KG1 (cell line): ENCODE measurements at regions not wholly inside any gene's neighbourhood (a gene's known extent, or its start where the extent isn't known, plus 50 kb on each side); places are given as distances from the start of the nearest gene placed in this dataset.
"Not testable (repeated sequence)": the region's sequence is repeated elsewhere in the genome, so short reads cannot be mapped to it uniquely, and the experiment has no call there.

ENCODE experiments used
- DNase-seq: peaks from one replicate; lab custom pipeline; 2025; lab: John Stamatoyannopoulos, UW

DNA sequence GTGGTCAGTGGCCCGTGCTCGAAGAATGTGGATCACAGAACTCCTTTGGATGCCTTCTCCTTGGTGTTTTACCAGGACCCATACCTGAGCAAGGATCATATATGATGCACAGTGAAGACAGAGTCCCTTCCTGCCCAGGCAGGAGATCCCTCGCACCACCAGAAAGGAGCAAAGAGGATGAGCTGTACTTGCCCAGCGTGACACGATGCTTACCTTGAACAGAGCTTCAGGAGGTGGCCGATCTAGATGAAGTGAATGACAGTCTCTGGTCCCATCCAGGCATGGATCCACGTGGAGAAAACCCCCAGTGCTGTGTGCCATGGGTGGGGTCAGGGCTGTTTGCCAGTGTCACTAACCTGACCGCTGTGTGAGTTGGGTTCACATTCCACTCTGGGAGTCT lies 455.4 kb downstream of the GADD45G start:
- DNase-seq: no peak

DNA sequence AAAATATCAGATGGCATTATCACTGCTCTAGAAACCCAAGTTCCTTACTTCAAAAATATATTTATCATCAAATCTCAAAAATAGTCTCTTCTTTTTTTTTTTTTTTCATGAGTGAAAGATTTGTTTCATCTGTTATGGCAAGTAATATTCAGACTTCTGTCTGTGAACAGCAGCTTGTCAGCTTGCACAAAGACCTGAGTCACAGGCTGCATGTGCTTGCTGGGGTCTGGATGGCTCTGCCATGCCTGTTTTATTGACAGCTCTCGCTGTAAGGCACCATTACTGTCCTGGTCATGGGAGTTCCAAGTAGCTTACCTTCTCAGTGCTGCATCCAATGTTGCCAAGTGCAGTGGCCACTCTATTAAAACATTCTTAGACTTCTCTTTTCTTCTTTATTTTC lies 456.4 kb downstream of the GADD45G start:
- DNase-seq: no peak

DNA sequence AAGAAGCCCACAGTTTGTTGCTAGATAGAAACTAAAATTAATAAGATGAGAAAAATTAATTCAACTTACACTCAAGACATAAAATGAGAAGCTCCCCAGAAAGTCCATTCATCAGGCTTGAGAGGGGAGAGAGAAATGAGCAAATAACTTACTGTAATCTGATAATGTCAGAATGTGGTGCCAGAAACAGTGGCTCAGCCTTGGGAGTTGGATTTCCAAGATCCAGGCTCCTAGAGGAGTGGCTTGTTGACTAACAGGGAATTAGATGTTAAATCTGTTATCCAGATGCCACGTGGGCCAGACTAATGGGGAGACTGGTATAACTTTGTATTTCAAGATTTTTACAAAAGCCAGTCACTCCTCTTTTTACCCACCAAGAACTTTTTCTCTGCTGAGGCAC lies 458.2 kb downstream of the GADD45G start:
- no peak for DNase-seq

DNA sequence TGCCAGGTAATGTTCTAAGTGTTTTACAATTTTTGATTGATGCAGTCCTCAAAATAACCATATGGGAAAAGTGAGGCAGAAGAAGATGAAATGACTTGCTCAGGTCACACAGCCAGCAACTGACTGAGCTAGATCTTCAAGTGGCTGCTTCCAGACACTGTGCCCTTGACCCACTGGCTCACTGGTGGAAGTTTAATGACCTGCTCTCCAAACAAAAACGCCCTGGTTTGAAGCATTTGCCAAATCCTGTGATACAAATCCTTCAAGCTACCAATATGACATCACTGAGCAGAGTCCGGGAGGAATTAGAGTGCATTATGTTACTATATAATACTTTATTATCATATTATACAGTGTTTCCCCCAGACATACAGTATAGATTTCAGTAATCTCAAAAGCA lies 459.4 kb downstream of the GADD45G start:
- DNase-seq: no peak

DNA sequence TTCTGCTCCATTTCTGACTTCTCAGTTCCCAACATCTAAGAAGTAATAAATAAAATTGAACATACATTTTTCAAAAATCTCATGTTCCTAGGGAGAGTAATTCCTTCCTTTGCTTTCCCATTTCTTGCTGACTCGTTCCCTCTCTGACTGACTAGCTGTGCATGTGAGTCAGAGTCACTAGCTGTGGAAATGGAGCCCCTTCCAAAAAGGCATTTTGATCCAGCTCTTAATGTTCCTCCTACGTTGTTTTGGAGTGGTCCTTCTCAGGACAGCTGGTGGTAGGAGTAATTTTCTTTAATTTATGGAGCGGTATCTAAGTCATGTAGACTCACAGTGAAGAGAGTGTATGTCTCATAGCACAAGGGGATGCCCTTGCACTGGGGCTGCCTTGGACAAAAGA lies 460.2 kb downstream of the GADD45G start:
- DNase-seq: no peak

DNA sequence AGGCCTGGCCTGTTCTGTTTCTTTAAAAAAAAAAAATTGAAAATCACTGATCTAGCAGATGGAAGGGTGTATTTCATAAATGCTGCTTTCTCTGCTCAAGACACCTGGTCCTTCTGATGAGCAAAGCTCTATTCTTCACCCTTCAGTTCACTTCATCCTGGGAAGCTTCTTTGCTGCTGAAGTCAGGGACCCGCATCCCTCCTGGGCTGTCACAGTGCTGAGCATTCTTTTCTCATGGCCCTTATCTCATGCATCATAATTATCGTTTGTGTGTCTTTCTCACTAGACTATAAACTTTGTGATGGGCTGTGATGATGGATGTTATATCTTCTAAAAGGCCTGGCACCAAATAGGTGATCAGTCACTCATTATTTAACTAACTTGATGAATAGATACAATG lies 461.0 kb downstream of the GADD45G start:
- DNase-seq: no peak

DNA sequence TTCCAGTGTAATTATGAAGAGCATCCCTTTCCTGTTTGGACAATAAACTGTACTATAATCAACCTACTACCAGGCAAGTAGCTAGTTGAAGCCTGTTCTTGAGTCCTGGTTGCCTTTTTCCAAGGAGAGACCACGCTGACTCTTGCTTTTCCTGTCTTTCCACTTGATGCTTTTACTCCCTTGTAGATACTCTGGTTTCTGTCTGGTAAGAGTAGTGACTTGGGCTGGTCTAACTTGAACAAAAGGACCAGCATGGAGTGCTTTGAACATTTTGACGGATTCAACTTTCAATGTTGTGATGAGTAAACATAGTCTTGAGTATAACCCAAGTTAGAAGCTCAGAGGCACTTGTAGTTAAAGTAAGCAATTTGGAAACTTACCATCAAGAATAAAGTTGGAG lies 464.3 kb downstream of the GADD45G start:
- DNase-seq: no peak

DNA sequence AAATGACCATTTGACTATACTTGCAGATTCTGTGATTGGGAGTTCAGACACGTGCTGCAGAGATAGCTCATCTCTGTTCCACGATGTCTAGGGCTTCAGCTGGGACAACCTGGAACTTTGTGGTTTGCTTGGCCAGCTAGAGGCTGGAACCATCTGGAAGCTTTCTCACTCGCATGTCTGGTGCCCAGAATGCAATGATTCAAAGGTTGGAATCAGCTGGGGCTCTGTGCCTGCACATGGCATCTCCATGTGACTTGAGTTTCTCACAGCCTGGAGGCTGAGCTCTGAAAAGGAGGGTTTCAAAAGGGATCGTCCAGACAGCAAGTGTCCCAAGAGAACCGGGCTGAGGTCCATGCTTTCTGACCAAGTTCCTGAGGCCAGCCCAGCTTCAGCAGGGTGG lies 465.2 kb downstream of the GADD45G start:
- no peak for DNase-seq

DNA sequence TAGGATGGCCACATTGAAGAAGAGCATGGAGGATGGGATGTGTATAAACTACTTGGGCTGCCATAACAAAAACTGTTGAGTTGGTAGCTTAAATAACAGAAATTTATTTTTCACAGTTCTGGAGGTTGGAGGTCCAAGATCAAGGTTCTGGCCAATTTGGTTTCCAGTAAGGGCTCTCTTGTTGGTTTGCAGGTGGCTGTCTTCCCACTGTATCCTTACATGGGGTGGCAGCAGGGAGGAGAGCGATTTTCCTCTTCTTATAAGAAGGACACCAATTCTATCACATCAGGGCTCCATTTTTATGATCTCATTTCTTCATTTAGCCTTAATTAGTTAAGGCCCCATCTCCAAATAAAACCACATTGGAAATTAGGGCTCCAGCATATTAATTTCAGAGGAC lies 465.7 kb downstream of the GADD45G start:
- no peak for DNase-seq

DNA sequence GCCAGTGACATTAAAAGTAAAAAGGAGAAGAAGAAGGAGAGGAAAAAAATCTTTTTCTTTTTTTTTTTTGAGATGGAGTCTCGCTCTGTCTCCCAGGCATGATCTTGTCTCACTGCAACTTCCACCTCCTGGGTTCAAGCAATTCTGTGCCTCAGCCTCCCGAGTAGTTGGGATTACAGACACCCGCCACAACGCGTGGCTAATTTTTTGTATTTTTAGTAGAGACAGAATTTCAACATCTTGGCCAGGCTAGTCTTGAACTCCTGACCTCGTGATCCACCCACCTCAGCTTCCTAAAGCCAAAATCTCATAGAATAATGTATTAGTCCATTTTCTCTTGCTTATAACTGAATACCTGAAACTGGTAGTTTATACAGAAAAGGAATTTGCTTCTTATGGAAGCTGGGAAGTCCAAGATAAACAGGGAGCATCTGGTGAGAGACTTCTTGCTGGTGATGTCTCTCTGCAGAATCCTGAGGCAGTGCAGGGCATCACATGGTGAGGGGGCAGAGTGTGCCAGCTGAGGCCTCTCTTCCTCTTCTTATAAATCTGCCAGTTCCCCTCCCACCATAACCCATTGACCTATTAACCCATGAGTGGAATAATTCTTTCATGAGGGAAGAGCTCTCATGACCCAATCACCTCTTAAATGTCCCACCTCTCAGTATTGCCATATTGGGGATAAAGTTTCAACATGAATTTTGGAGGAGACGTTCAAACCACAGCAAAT lies 466.3 kb downstream of the GADD45G start:
- DNase-seq: no peak

DNA sequence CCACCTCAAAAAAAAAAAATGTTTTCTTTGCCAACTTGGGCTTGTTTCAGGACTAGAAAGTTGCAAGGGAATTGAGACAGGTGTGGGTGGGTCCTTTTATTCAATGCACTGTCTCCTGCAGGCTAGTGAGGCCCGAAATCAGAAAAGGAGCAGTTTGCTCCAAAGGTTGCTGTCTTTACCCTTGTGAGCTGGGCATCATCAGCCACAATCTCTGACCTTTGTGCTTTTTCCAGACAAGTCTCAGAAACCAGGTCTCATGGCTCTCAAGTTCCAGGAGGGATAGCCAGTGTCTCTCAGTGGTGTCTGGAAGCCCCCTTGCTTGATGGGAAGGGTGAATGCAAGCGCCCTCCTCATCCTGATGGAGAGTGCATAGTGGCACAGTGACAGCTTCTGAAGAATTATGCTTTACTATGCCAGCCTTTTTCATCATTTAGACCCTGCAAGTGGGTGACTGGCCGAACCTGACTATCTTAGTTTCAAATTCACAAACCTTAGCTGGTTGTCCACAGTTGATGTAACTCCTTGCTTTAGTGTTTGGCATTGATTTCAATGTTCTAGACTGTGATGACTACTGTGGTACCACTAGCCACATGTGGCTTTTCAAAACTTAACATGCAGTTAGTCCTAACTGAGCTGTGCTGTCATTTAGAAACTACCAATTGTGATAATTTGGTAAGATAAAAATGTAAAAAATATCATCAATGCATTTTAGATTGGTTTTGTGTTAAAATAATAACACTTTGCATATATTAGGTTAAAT lies 468.6 kb downstream of the GADD45G start:
- DNase-seq: no peak

DNA sequence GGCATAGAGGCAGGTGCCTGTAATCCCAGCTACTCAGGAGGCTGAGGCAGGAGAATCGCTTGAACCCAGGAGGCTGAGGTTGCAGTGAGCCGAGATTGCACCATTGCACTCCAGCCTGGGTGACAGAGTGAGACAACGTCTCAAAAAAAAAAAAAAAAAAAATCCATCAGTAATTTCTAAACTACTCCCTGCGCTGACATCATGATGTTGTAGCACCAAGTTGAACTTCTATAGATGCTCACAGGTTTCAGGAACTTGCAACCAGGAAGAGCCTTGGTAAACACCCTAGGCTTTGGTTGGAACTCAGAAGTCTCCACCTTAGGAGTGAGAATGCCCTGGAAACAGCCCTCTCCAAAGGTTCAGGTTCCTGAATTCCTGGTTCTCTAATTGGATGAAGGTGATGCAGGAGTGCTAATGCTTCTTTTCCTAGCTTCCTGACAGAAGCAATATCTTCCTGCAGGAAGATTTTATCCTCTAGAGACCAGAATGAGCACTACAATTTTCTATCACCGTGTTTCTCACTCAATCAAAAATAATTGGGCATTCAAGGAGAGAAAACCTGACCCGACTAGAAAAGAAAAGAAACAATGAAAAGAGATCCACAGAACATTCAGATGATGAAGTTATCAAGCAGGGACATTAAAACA lies 469.6 kb downstream of the GADD45G start:
- no peak for DNase-seq

DNA sequence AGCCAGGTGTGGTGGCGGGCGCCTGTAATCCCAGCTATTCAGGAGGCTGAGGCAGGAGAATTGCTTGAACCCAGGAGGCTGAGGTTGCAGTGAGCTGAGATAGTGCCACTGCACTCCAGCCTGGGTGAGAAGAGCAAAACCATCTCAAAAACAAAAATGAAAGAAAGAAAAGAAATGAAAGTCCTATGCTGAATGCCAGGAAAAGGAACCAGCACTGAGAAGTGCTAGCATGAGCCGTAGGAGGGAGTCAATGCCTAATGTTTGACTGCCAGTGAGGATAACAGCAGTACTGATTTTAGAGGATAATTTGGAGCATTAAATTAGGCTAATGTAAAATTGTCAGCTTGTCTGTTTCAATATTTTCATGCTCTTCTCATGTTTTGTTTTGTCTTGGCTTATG lies 472.8 kb downstream of the GADD45G start:
- not testable (repeated sequence) for DNase-seq

DNA sequence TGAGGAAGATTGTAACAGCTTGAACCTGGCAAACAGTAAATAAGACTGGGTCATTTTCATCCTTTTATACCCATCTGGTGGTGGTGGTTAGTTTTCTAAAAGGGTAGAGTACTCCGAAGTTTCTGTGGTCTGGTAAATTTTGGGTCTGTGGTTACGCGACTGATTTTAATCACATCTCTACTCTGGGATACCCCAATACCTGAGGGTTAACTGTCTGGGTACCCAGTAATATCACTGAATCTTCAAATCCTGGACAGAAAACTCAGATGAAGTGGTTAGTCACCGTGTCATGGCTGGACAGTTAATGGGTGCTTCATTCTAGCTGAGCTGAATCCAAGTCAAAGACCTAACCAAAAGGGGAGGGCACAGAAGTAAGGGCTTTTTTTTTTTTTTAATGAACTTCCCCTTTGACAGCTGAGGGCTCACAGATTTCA lies 474.2 kb downstream of the GADD45G start:
- no peak for DNase-seq

DNA sequence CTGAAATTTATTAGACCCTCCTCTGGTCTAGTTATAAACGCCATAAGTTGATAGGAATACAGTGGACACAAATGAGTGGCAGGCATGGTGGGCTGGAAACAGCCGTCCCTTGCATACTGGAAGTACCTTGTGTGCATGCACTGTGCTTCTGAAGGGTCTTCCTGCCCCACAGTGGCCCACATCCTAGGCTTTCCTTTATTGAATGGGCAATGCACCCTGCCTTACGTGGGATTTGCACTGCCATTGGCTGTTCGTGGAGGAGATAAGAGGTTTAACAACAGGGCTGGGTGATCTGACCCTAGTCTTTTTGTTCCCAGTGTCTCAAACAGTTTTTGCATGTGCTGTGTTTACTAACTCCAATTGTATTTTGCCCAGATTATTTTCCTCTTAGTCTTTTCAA lies 480.8 kb downstream of the GADD45G start:
- DNase-seq: no peak

DNA sequence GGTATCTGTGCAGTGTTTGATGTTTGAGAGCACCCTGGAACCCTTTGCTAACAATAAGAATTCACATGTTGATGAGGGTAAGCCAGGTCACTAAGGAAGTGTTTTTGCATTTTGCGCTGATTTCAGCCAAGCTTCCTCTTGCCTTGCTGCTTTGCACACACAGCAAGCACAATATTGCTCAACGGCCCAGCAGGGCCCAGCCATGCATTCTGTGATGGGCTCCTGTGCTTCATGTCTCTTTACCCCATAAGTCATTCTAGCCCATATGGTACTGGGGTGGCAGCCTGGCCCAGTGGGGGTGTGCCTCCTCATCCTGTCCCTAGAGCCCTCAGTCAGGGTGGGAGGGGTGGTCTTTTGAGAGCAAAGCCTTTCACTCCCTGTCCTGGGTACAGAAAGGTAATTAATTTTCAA lies 481.3 kb downstream of the GADD45G start:
- no peak for DNase-seq

DNA sequence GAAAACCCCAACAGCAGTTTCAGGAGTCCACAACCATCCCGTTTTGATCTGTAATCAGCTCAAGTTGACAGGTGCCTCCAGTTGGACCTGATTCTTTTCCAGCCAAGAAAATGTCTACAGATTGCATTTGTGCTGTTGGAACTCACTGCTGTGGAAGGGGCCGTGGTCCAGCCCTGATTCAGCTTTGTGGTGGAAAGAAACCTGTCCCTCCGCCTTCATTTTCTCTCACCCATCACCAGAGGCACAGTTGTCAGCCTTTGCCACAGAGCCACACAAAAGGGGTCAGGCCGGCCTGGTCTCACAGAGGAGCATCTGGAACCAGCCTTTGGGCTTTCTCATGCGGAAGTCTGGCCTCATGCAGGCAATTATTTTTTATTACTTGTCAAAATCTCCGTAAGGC lies 483.6 kb downstream of the GADD45G start:
- DNase-seq: no peak

DNA sequence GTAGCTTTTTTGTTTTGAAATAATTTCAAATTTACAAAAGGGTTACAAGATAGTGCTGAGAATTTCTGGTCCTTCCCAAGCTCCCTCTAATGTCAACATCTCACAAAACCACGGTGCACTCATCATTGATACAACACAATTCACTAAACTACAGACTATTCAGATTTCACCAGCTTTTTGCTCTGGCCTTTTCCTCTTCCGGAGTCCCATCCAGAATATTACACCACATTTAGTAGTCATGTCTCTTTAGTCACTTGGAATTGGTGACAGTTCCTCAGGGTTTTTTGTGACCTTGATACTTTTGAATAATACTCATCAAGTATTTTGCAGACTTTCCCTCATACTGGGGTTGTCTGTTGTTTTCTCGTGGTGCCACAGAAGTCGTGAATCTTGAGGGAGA lies 484.0 kb downstream of the GADD45G start:
- no peak for DNase-seq

DNA sequence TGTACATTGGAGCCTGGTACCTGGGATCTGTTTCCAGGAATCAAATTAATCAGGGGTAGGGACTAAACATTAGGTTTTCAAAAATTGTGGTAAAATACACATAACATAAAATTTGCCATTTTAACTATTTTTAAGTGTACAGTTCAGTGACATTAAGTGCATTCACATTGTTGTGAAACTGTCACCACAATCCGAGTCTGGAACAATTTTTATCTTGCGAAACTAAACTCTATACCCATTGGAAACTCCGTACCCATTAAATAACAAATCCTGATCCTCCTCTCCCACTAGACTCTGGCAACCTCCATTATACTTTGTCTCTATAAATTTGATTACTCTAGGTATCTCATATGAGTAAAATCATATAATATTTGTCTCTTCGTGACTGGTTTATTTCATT lies 486.2 kb downstream of the GADD45G start:
- DNase-seq: no peak

DNA sequence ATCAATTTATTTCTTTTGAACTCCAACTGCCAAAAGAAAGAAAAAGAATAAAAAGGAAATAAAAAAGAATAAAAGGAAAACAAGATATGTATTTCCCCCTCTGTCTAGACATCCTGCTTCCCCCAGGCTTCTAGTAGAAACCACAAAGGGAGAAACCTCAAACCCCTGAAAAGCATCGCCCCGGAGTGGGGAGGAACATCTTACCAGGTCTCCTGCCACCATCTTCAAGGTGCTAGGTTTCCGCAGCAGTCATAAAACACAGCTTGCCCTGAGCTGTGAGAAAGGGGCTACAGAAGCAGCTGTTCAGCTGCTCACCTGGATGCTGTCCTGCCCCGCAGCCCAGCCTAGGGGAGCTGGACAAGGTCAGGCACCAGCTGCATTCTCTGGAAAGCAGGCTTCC lies 487.7 kb downstream of the GADD45G start:
- no peak for DNase-seq

DNA sequence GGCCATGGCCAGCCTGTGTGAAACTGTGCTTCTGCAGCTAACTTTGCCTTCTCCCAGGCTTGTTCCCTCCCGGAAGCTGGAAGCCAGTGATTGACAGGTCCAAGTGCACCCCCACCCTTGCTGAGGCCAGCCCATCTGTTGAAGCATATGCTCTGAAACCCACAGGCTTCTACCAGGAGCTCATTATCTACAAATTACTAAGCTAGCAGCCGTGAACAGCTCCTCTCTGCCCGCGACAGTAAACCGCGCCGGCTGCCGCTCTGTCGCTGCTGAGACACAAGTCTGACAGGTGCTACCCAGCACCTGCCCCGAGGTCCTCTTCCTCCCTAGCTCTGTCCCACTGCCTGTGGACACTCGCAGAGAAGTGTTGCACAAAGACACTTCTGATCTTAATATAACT lies 490.9 kb downstream of the GADD45G start:
- DNase-seq: no peak

DNA sequence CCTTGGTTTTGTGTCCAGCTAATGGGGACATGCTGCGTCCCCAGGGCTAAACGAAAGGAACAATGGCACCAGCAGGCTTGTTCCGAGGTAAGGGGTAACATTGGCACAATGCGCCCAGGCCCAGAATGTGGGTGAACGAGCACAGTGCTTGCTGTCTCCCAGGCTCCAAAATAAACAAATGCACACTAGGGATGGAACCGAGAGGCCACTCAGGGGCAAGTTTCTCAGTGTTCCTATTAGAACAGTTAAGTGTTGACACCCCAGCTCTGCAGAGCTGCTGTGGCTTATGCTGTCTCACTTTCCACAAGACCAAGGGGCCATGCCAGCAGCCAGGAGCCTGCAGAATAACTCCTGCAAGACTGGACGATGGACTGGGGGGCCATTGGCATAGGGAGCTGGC lies 492.4 kb downstream of the GADD45G start:
- no peak for DNase-seq

DNA sequence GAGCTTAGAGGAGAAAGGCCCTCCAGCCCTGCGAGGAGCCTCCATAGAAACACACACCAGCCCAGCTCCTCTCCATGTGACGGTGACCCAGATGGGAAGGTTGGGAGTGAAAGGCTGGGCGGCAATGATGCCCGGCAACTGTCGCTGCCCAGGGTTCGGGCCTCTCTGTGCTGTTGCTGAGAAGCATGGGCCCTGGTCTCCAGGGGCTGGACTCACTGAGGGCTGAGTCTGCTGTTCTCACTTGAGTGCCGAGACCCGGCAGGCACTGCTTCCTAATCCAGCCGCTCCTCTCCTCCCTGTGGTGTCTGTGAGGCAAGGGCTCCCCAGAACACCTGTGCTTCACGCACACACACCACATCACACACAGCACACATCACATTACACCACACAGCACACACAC lies 493.6 kb downstream of the GADD45G start:
- DNase-seq: no peak
